ENCODE measurements at regions not wholly inside any gene's neighbourhood (a gene's known extent, or its start where the extent isn't known, plus 50 kb on each side); places are given as distances from the start of the nearest gene placed in this dataset.

DNA sequence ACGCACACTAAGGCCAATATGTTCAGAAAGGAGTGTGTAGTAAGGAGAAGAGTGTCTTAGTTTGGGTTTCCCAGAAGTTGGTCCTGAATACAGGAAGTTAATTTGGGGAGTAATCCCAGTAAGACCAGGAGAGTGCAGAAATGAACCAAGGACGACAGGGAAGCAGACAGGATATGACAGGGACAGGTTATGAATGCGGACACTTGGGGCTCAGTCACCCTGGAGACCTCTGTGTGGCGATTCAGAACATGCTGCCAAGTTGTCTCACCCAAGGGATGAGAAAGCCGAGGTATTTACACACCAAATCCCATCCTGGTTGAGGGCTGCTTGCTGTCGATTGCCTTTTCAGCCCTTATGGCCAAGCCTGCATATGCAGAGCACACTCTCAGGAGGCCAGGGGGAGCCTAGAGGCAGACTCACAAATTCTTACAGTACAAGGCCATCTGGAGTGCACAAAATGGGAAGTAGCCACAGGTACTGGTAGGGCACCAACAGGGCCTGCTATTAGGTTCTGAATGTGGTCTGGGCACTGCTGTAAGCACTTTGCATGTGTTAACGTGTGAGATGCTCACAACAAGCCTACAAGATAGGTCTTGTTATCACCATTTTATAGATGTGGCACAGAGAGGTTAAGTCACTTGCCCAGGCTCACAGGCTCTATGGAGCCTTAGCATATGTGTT, 233.1 kb upstream of the ANKRD55 start:
- TF ChIP-seq, protein P1, sequence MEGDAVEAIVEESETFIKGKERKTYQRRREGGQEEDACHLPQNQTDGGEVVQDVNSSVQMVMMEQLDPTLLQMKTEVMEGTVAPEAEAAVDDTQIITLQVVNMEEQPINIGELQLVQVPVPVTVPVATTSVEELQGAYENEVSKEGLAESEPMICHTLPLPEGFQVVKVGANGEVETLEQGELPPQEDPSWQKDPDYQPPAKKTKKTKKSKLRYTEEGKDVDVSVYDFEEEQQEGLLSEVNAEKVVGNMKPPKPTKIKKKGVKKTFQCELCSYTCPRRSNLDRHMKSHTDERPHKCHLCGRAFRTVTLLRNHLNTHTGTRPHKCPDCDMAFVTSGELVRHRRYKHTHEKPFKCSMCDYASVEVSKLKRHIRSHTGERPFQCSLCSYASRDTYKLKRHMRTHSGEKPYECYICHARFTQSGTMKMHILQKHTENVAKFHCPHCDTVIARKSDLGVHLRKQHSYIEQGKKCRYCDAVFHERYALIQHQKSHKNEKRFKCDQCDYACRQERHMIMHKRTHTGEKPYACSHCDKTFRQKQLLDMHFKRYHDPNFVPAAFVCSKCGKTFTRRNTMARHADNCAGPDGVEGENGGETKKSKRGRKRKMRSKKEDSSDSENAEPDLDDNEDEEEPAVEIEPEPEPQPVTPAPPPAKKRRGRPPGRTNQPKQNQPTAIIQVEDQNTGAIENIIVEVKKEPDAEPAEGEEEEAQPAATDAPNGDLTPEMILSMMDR (IDR thresholded peaks at IDR 0.05; ENCODE audit: borderline replicate concordance, insufficient read depth, low read depth, low read length) = no peak
- H3K4me3 ChIP-seq (ENCODE audit: low read depth, low read length) = no peak overlapping the region

DNA sequence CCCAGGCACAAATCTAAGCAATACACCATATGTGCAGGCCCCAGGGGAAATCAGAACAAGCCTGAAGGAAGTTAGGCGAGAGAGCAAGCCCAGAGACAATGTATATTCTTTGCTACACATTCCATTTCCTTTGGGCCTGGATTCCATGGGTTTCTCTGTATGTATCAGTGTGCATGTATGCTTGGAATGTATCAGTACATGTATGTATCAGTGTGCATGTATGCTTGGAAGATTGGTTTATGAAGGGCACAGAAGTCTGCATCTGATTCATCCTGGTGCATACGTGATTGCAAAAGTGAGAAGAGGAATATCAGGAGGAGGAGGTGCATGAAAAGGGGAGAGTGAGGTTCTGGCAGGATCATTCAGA, 232.6 kb upstream of the ANKRD55 start:
- TF ChIP-seq, protein P1 (IDR thresholded peaks at IDR 0.05; ENCODE audit: borderline replicate concordance, insufficient read depth, low read depth, low read length) = no peak

DNA sequence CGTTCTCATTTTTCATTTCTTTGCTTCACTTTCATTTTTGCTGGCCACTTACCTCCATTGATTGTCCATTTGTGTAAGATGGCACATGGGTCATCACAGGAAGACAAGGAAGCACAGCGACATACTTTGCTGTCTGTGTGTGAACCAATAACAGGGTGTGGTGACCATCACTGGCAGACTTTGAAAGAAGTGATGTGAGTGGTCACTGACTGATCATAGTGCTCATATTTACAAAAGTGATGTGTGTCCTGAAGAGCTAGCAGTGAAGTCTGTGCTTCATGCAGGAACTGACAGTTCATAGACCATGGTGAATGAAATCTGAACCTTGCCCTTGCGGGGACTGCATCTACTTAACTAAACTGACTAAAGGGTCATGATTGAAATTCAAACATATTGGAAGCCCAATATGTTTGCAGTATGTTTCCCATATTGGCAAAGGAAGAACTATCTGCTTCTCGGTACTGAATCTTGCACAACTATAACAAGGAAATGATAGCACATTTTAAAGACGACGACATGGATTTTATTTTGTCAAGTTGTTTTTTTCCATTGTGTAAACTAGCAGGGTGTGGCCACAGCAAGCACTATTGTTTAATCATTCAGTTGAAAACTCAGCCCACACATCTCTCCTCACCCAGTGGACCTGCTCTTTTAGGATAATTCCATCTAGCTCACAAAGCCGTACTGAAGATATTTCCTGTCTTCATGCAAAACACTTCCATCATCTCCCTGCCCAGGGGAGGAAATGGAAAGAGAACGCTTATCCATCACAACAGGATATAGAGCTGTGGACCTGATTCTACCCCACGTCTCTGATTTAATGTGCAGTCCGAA, 232.0 kb upstream of the ANKRD55 start:
- TF ChIP-seq, protein P1 (IDR thresholded peaks at IDR 0.05; ENCODE audit: borderline replicate concordance, insufficient read depth, low read depth, low read length) = no peak
- H3K4me3 ChIP-seq (ENCODE audit: low read depth, low read length) = no peak overlapping the region

More for the DNA sequence above, 232.6 kb upstream of the ANKRD55 start:
- no peak overlapping the region for H3K4me3 ChIP-seq (ENCODE audit: low read depth, low read length)

DNA sequence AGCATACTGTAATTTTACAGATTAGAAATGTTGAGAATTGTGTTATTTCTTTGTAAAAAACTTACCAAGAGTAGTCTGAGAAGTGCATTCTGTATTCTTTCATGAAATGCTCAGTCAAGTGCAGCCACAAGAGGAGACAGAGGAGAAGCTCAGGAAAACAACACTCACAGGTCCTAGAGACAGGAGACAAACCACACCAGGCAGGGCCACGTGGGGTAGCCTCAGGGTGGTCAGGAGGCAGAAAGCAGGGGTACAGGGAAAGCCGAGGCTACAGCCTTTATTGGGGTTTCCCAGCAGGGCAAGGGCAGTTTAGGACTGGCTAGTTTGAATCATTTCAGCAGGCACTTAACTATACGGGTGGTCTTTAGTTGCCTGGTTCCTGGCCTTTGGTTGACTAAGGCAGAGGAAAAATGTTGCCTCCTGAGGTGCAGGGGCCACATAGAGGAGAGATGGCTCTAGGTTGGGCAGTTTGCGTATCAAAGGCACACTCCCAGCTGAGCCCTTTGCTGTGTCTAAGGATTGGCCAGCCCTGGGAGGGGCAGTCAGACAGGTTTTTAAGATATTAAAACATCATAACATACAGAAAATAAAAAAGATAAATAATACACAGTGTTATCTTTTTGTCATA, 230.9 kb upstream of the ANKRD55 start:
- TF ChIP-seq, protein P1 (IDR thresholded peaks at IDR 0.05; ENCODE audit: borderline replicate concordance, insufficient read depth, low read depth, low read length) = no peak
- H3K4me3 ChIP-seq (ENCODE audit: low read depth, low read length) = no peak overlapping the region

DNA sequence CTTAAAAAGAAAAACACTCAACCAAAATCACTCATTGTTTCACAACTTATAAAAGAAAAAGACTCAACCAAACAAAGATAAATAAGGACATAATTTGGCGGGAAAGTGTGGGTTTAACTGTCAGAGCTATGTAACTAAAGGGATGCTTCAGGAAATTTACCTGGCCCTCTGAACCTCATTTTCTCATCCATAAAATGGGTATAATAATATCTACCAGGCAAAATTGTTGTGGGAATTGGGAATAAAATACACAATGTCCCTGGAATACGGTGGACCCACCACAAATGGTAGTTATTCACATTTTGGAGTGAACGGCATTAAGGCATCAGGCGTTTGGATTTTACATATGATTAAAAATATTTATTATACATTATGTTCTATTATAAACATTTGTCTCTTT, 228.5 kb upstream of the ANKRD55 start:
- H3K4me3 ChIP-seq (ENCODE audit: low read depth, low read length) = no peak overlapping the region
- TF ChIP-seq, protein P1 (IDR thresholded peaks at IDR 0.05; ENCODE audit: borderline replicate concordance, insufficient read depth, low read depth, low read length) = no peak

DNA sequence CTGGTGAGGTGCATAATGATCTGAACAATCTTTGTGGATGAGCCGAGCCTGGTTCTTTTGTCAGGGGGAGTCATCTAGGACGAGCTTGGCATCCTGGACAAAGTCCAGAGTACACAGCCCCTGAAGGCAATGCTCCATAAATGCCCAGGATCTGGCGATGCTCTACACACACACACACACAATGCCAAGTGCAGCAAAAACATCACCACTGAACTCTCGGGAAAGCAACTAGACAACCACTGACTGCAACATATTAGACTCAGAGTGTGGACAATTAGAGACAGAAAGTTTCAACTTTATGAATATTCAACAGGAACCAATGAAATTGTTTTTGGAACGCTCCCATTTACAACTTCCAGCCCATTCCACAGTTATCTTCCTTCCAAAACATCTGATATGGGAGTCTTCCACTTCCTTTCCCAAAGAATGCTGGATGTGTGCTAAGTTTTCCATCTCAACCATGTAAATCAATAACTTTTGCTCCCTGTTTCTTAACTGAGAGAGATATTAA, 227.6 kb upstream of the ANKRD55 start:
- TF ChIP-seq, protein P1 (IDR thresholded peaks at IDR 0.05; ENCODE audit: borderline replicate concordance, insufficient read depth, low read depth, low read length) = no peak
- no peak overlapping the region for H3K4me3 ChIP-seq (ENCODE audit: low read depth, low read length)

All from GM12875 (cell line).